UCSD-AML1 (cell line): ENCODE measurements at regions not wholly inside any gene's neighbourhood (a gene's known extent, or its start where the extent isn't known, plus 50 kb on each side); places are given as distances from the start of the nearest gene placed in this dataset.
"Not testable (repeated sequence)": the region's sequence is repeated elsewhere in the genome, so short reads cannot be mapped to it uniquely, and the experiment has no call there.

Experiments
- DNase-seq: peaks from one replicate; lab custom pipeline; 2025; ENCODE audit not compliant: unreplicated experiment; lab: John Stamatoyannopoulos, UW

DNA sequence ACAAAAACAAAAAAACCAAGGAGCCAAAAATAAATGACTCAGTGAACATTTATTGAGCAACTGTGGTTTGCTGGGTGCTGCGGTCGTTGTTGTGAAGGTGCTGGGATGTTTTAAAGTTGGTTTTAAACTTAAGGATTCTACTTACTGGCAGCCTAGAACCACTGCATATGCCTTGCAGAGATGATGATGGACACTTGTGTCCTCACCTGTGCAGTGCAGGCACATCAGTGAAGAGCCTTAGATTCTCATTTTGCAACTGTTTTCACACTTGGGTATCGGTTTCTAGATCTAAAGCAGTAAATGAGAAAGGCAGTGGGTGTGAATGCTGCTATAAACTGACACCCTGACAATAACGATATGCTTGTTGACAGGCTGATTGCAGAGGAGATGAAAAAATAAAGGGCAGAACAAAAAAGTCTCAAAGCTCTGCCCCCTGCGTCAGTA, 68.8 kb downstream of the UTRN start:
- no peak for DNase-seq

GRCh38 chr6:144359783-144360182, 74.6 kb downstream of the UTRN start:
- DNase-seq = no peak

GRCh38 chr6:144360401-144360800, 75.3 kb downstream of the UTRN start:
- peak; percentile 17 for DNase-seq

- no peak for DNase-seq
These were observed 75.9 kb downstream of the UTRN start for GRCh38 chr6:144361016-144361415.

DNA sequence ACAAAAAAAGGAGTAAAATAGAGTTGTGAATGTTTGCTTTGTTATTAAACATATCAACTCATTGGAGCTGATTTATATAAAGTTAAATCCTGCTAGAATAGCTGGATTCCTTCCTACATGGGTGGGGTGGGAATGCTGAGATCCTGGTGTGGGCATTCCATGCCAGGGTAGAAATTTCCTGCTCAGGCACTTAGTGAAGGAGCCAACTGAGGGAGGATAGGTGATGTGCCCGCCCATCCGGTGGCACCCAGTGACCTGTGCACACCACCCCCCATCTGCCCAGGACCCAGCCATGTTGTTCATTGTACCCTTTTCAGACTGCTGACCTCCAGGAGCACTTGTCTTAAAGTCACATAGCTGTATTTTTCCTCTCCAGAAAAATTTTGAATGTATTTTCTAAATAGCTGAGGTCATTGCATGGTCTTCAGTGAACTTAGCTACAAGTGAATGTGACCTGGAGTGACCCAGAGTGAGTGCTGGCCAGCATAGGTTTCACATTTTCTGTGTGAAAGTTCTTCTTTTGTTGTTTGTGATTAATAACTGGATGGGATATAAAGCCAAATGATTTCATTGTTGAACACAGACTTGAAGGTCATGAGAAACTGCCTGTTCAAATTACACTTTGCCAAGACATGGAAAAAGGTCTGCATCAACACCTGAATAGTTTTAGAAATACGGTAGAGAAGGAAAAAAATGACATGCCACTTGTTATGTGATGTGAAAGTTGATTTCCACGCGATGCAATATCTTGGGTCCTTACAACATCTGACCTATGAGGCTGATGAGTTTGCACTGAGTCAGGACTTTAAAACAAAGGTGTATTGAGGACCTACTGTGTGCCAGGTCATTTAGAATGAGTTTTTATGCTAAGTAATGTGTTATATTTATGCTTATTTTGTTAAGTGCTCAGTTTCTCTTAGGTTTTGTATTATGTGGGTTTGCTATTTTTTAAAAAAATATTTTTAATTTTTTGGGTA, 77.2 kb downstream of the UTRN start:
- no peak for DNase-seq

GRCh38 chr6:144364208-144364720, 79.1 kb downstream of the UTRN start:
- DNase-seq = no peak

DNA sequence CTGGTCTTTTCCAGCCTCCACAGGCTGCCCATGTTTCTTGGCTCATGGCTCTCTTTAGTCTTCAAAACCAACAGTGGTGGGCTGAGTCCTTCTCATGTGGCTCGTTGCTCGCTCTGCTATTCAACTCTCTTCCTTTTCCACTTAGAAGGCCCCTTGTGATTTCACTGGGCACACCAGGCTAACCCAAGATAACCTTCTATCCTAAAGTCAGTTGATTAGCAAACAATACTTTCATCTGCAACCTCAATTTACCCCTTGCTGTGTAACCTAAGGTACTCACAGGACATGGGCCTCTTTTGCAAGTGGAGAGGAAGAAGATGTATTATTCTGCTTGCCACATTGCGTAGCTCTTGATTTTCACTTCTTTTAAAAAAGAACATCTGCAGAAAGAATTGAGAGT, 79.6 kb downstream of the UTRN start:
- no peak for DNase-seq

GRCh38 chr6:144365271-144365670, 80.1 kb downstream of the UTRN start:
- DNase-seq = no peak

DNA sequence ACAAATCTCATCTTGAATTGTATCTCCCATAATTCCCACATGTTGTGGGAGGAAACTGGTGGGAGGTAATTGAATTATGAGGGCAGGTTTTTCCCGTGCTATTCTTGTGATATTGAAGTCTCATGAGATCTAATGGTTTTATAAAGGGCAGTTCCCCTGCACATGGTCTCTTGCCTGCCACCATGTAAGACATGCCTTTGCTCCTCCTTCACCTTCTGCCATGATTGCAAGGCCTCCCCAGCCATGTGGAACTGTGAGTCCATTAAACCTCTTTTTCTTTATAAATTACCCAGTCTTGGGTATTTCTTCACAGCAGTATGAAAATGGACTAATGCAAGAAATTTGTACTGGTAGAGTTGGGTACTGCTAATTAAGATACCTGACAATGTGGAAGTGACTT, 84.6 kb downstream of the UTRN start:
- DNase-seq = not testable (repeated sequence)

DNA sequence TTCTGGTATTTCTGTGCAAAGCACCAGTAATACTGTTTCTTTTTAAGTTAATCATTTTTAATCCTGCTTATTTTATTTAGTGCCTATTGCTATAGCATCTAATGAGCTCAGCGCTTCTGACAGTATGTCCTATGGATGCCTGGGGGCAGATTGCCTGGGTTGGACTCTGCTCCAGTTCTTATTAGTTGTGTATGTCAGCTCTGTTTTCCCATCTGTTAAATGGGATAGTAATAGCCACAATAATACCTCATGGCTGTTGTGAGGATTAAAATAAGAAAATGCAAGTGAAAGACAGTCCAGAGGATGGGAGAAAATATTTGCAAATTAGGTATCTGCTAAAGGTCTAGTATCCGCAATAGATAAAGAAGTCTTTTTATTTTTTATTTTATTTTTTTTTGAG, 87.0 kb downstream of the UTRN start:
- DNase-seq = no peak

- no peak for DNase-seq
These were observed 87.8 kb downstream of the UTRN start for GRCh38 chr6:144372611-144373594.

DNA sequence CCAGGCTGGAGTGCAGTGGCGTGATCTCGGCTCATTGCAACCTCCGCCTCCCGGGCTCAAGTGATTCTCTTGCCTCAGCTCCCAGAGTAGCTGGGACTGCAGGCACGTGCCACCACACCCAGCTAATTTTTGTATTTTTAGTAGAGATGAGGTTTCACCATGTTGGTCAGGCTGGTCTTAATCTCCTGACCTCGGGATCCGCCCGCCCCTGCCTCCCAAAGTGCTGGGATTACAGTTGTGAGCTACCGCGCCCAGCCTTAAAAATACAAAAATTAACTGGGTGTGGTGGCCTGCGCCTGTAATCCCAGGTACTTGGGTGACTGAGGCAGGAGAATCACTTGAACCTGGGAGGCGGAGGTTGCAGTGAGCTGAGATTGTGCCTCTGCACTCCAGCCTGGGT, 89.4 kb downstream of the UTRN start:
- not testable (repeated sequence) for DNase-seq

DNA sequence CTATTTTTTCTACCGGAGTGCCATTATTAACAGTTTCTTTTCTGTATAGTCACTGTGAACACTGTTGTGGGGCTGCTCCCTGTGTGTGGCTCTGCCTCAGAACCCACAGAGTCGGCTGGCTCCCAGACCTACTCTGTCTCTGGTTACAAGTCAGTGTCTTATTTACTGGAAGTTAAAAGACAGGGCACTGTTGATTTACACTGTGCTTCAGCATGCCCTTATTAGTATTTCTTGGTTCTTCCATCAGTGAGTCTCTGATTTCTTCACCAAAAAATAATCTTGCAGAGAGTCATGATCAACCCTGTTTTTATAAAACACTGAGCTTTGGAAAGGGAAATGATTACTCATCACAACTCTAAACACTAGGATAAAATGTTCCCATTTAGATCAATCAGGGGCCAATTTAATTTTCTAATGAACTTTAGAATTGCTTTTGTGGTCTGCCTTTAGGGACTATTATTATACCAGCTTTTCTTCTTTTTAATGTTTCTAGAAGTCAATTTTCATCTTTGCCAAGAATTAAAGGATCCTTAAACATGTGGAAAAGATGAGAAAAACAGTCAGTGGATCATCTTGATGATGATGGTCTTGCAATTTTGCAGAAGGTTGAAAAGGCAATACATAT, 92.6 kb downstream of the UTRN start:
- DNase-seq = no peak

DNA sequence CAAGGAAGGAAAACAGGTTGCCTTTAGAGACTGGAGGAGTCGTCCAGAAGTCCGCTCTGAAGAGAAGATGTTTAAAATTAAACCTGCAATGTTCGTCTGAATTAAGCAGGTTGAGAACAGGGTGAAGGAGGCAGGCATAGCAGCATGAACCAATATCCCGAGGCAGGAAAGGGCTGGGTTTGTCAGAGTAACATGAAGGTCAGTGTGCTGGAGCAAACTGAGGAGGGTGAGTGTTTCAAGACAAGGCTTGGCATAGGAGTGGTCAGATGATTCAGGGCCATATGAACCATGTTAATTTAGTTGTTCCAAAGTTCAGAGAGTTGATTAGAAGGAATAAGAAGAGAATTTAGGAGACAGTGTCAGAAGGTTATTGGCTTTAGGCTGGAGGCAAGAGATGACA, 93.3 kb downstream of the UTRN start:
- DNase-seq = no peak

GRCh38 chr6:144379356-144379755, 94.2 kb downstream of the UTRN start:
- no peak for DNase-seq

DNA sequence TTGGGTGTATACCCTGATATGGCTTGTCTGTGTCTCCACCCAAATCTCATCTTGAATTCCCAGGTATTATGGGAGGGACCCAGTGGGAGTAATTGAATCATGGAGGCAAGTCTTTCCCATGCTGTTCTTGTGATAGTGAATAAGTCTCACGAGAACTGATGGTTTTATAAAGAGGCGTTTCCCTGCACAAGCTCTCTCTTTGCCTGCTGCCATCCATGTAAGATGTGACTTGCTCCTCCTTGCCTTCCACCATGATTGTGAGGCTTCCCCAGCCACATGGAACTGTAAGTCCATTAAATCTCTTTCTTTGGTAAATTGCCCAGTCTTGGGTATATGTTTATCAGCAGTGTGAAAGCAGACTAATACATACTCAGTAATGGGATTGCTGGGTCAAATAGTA, 96.4 kb downstream of the UTRN start:
- not testable (repeated sequence) for DNase-seq

GRCh38 chr6:144383336-144383735, 98.2 kb downstream of the UTRN start:
- no peak for DNase-seq

DNA sequence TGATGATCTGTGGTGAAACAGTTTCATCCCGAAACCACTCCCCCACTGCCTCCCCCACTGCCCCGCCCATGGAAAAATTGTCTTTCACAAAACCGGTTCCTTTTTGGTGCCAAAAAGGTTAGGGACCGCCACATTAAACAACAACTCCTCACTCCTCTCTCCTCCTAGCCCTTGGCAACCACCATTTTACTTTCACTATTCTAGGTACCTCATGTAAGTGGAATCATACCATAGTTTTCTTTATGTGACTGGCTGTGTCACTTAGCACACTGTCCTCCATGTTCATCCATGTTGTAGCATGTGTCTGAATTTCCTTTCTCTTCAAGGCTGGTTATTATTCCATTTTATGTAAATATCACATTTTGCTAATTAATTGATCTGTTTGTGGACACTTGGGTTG, 99.3 kb downstream of the UTRN start:
- no peak for DNase-seq

DNA sequence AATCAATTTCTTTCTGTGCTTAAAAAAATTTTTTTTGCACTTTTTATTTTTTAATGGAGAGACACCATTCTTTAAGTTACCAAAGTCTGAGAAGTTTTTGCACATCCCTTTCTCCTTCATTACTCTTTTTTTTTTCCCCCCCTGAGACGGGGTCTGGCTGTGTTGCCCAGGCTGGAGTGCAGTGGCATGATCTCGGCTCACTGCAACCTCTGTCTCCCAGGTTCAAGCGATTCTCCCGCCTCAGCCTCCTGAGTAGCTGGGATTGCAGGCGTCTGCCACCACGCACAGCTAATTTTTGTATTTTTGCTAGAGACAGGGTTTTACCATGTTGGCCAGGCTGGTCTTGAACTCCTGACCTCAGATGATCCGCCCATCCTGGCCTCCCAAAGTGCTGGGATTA, 104.3 kb downstream of the UTRN start:
- DNase-seq = not testable (repeated sequence)

GRCh38 chr6:144390202-144390601, 105.1 kb downstream of the UTRN start:
- DNase-seq = no peak

DNA sequence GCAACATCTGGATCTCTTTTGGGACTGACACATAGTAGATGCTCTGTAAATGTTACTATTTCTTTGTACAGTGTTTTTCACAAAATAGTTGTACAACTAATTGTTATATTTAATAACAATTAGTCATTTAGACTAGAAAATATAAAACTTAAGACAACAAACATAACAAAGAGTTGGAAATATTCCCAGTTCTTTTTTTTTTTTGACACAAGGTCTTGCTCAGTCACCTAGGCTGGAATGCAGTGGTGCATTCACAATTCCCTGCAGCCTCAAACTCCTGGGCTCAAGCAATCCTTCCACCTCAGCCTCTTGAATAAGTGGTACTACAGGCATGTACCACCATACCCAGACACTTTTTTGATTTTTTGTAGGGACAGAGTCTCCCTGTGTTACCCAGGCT, 105.8 kb downstream of the UTRN start:
- no peak for DNase-seq
